Body of pancreas (tissue), 4 donors: ENCODE measurements at regions not wholly inside any gene's neighbourhood (a gene's known extent, or its start where the extent isn't known, plus 50 kb on each side); places are given as distances from the start of the nearest gene placed in this dataset.

Source experiments
- ATAC-seq: fragments of 150-250 bp; one replicate; pipeline ENCODE4 v1.9.1; 2016
- DNase-seq, 4 donors: peaks; one replicate each; pipeline ENCODE4 v3.0.0-alpha.2; 2019
- H3K27ac ChIP-seq, 4 donors: fragments of 200-600 bp; sonication (generic); 1 replicate in 3 of 4; 2 replicates in 1 of 4; pipeline versions ENCODE4 v1.5.1 to v1.6.1; 2016 to 2019; ENCODE audit warnings: mild to moderate bottlenecking in 1 of 4, mixed read lengths in 1 of 4, moderate library complexity in 1 of 4
- H3K27me3 ChIP-seq, 2 donors: fragments of 200-600 bp; sonication (generic); one replicate each; pipeline ENCODE4 v1.6.0; 2016; ENCODE audit warnings: mild to moderate bottlenecking in 1 of 2
- H3K36me3 ChIP-seq, 2 donors: fragments of 200-600 bp; sonication (generic); replicated peaks in 1 of 2; 2 replicates each; pipeline ENCODE4 v1.5.1; 2016; ENCODE audit warnings: low read depth in 2 of 2; ENCODE audit not compliant: insufficient read depth in 1 of 2
- H3K4me1 ChIP-seq: fragments of 200-600 bp; sonication (generic); one replicate; pipeline ENCODE4 v1.6.0; 2016
- H3K4me3 ChIP-seq, 2 donors: fragments of 200-600 bp; sonication (generic); 1 replicate in 1 of 2; 2 replicates in 1 of 2; pipeline ENCODE4 v1.5.1; 2016 to 2019
- H3K9me3 ChIP-seq, 3 donors: fragments of 200-600 bp; sonication (generic); 1 replicate in 2 of 3; 2 replicates in 1 of 3; pipeline ENCODE4 v1.5.1; 2016
- CTCF ChIP-seq, 7 experiments: fragments of 450-650 bp in 4 of 7; fragments of 200-600 bp in 3 of 7; sonication (generic) in 3 of 7; IDR thresholded peaks; one replicate each; pipeline ENCODE4 v1.5.1; 2016 to 2019; ENCODE audit warnings: antibody characterized with exemption in 7 of 7
- POLR2A ChIP-seq, 3 donors: fragments of 450-650 bp; IDR thresholded peaks; one replicate each; pipeline ENCODE4 v1.6.1; 2016; ENCODE audit warnings: antibody characterized with exemption in 3 of 3, mild to moderate bottlenecking in 2 of 3
- WGBS, 2 donors: methylation state at CpG; one replicate each; pipeline ENCODE4 v1.1.5; 2017; 5-methylcytosine and 5-hydroxymethylcytosine counted together
- intact Hi-C: fragments of 100-400 bp; cut with DNase I; formaldehyde crosslinking; loops from one replicate; pipeline ENCODE4 v1.15.1; 2023

GRCh38 chr6:88276331-88276730, 110.2 kb upstream of the CNR1 start:
- Histone ChIP-seq H3K4me3 (no peak overlapping the region), H3K4me1 (no peaks in the 10 kb centered on the region), H3K27ac (no peak overlapping the region), H3K36me3 (no peaks in the 10 kb centered on the region), H3K9me3 (no peaks in the 10 kb centered on the region), H3K27me3 (no peaks in the 10 kb centered on the region)
- DNase-seq (no peak), ATAC-seq (no peak)
- intact Hi-C loops = no loop called here
- TF ChIP-seq POLR2A (IDR thresholded peaks at IDR 0.05) = no peak
- no peak for TF ChIP-seq CTCF (IDR thresholded peaks at IDR 0.05)
- 83 to 90% methylated on average over 2 to 14 of the region's 14 CpGs for WGBS, 2 donors

- intact Hi-C loops = no loop called here
- no peak for ATAC-seq
- Histone ChIP-seq H3K9me3 (no peaks in the 10 kb centered on the region), H3K36me3 (no peaks in the 10 kb centered on the region), H3K4me1 (no peaks in the 10 kb centered on the region), H3K4me3 (no peak overlapping the region), H3K27ac (no peak overlapping the region), H3K27me3 (no peaks in the 10 kb centered on the region)
- DNase-seq = no peak
- TF ChIP-seq POLR2A (IDR thresholded peaks at IDR 0.05) = no peak
- TF ChIP-seq CTCF (IDR thresholded peaks at IDR 0.05) = no peak
- 19 to 23% methylated on average over 7 of the region's 7 CpGs for WGBS, 2 donors
Observed at GRCh38 chr6:88268508-88268907, 102.4 kb upstream of the CNR1 start.

- ATAC-seq (no peak), DNase-seq (no peak)
- Histone ChIP-seq H3K4me3 (no peak overlapping the region), H3K36me3 (no peaks in the 10 kb centered on the region), H3K27me3 (no peaks in the 10 kb centered on the region), H3K9me3 (no peaks in the 10 kb centered on the region), H3K27ac (no peak overlapping the region), H3K4me1 (no peaks in the 10 kb centered on the region)
- intact Hi-C loops = no loop called here
- TF ChIP-seq CTCF (IDR thresholded peaks at IDR 0.05) (no peak), POLR2A (IDR thresholded peaks at IDR 0.05) (no peak)
Observed at GRCh38 chr6:88266126-88266525, 100.0 kb upstream of the CNR1 start.

GRCh38 chr6:88263591-88263990, 97.4 kb upstream of the CNR1 start:
- WGBS, 2 donors = 19 to 34% methylated on average over 3 of the region's 3 CpGs
- no peak for ATAC-seq
- H3K27ac ChIP-seq = no peak overlapping the region
- H3K4me1 ChIP-seq = no peaks in the 10 kb centered on the region
- no peaks in the 10 kb centered on the region for H3K27me3 ChIP-seq
- H3K36me3 ChIP-seq = no peaks in the 10 kb centered on the region
- H3K9me3 ChIP-seq = no peaks in the 10 kb centered on the region
- intact Hi-C loops = no loop called here
- H3K4me3 ChIP-seq = no peak overlapping the region
- no peak for TF ChIP-seq CTCF (IDR thresholded peaks at IDR 0.05)
- no peak for DNase-seq

GRCh38 chr6:88262332-88262731, 96.2 kb upstream of the CNR1 start:
- Histone ChIP-seq H3K27ac (no peak overlapping the region), H3K4me1 (no peaks in the 10 kb centered on the region), H3K36me3 (no peaks in the 10 kb centered on the region), H3K27me3 (no peaks in the 10 kb centered on the region), H3K9me3 (no peaks in the 10 kb centered on the region), H3K4me3 (no peak overlapping the region)
- TF ChIP-seq POLR2A (IDR thresholded peaks at IDR 0.05) = no peak
- TF ChIP-seq CTCF (IDR thresholded peaks at IDR 0.05) = no peak
- ATAC-seq (no peak), DNase-seq (no peak)
- intact Hi-C loops = no loop called here
- 58 to 62% methylated on average over 6 of the region's 6 CpGs for WGBS, 2 donors
